Left kidney (tissue), 1 donor: ENCODE measurements at regions not wholly inside any gene's neighbourhood (a gene's known extent, or its start where the extent isn't known, plus 50 kb on each side); places are given as distances from the start of the nearest gene placed in this dataset.
"Not testable (repeated sequence)": the region's sequence is repeated elsewhere in the genome, so short reads cannot be mapped to it uniquely, and the experiment has no call there.

Source experiments
- DNase-seq: peaks from one replicate; pipeline ENCODE4 v3.0.0-alpha.2; 2013

DNA sequence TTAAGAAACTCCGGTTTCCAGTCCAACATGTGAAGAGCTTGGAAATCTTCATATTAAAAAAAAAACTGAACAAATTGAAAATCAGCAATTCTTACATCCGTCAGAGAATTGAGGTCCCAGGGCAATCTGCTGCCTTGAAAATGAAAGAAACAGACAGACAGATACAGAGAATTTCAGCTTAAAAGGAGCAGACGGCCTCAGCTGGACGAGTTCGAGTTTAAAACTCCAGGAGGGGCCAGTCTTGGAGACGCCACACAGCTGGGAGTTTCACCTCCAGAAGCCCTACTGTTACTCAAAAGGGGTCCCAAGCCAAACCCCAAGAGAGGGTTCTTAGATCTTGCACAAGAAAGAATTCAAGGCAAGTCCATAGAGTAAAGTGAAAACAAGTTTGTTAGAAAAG lies 226.5 kb upstream of the ARL4C start:
- DNase-seq, result no peak

DNA sequence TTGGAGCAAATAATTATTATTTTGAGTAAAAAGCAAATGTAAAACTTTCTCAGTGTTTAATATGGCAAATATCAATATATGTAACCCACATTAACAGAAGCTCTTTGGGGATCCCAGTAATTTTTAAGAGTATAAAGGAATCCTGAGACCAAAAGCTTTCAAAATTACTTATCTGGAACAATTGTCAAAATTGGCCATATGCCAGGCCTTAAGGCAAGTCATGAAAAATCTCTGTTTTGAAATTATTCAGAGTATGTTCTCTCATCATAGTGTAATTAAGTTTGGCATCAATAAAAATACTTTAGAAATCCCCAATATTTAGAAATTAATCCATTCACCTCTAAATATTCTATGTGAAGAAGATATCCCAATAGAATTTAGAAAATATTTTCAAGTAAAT lies 225.3 kb upstream of the ARL4C start:
- no peak for DNase-seq

DNA sequence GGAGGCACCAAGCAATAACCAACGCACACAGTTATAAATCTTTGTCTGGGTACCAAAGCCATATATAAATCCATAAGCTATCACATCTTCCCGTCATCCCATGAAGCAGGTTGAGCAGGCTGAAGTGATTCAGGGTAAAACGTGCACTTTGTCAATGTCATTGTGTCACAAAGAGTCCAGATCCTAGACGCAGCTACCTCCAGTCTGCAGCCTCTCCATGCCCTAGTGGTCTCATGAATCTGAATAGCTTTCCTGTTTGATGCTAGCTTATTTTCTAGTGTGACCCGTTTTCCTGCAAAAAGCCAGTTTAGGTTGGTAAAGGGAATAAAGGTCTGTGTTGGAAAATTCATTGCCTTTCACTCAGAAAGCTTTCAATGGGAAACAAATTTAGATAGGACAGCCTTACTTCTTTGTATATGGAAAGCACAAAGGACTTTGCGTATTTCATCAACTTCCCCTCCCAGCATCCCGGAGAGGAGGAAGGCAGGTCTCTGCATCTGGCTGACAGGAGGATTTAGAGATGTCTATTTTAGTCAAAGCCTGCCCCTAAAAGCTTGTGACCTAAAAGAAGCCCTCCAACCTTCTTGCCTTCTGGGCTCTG lies 222.3 kb upstream of the ARL4C start:
- DNase-seq, result no peak

DNA sequence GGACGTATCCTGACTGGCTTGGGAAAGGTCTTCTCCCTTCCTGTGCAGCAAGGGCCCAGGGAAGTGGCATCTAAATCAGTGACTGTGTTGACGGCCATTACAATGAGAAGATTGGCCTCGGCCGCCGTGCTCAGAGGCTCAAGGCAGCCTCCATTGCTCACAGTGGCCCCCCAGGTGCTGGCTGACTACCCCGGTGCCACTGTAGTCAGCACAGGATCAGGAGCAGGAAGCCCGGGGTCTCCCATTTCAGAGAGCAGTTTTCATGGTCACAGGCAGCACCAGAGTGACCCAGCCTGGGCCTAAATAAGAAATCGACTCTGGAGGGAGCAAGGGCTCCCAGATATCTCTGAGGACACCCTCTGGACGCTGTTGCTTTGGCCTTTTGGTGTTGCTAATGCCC lies 219.4 kb upstream of the ARL4C start:
- no peak for DNase-seq

DNA sequence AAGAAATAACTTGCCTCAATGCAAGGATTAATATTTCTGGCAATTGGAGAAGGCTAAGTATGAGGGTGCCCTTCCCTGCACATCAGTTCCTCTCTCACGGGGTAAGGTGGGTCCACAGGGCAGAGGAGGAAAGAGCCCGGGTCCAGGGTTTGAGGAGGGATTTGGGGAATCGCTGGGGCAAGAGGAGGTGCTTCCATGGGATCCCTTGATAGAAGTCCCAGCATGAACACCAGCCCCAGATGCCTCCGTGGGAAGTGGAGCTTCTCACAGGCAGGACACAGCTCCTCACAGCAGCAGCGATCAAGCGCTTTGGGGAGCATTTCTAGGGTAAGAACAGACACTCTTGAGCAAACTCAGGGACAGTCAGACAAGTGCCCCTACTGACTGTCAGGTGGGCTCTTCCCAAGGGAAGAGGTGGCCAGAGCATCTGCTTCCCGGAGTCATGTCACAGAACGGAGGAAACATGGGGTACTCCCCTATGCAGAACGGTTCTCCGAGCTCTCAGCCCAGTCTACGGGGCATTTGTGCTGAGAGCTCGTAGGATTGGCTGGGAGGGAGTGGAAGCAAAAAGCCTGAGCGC lies 218.9 kb upstream of the ARL4C start:
- DNase-seq, result no peak

DNA sequence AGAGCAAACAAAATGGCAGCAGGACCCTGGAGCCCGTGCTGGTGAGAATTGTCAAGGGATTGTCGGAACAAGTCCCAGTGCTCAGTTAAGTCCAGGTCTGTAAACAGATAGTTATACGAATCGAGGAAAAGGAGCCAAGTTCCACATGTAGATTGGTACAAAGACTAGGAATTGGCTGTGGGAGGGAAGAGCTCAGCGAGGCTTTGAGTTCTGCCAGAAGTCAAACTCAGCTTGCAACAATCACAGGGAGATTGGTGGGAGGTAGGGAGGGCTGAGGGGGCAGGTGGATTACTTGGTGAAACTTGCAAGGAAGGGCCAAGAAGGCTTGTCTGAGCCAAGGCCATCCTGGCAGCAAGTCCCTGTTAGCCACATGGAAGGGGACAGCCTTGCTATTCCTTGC lies 217.8 kb upstream of the ARL4C start:
- DNase-seq, result no peak

DNA sequence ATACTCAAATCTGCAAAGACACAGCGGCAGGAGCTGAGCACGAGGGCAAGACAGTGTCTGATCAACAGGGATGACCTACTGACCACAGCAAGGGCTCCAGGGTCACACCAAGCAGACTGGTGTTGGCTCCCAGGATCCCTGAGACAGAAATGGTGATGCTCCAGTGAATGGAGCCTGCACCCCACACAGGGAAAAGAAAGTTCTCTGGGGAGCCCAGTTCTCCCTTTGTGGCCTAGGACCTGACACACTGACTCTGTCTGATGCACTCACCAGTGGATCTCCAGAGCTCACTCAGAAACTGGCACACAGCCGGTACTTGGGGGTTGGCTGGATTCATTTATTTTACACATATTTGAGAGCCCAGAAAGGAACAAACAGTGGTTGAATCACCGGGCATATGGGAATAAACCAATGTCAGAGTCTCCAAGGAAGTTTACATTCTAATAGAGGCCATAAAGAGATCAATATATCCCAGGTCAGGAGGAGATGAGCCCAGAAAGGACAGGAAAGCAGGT lies 215.6 kb upstream of the ARL4C start:
- DNase-seq, result no peak

DNA sequence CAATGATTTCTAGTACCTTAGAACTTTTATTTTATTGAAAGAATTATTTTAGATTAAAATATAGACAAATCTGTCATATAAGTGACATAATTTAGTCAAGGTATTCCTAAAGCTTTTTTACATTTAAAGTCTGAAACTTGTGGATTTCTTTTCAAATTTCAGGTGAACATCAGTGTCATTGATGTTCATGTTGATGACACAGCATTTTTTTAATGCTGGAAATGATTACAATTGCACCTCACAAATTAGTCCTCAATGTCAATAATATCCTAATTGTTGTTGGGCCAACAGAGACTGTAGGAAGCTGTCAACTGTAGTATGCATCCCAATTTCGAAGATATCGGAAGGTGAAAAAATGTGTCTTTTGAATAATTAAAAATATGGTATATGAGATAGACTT lies 214.4 kb upstream of the ARL4C start:
- DNase-seq, result no peak

DNA sequence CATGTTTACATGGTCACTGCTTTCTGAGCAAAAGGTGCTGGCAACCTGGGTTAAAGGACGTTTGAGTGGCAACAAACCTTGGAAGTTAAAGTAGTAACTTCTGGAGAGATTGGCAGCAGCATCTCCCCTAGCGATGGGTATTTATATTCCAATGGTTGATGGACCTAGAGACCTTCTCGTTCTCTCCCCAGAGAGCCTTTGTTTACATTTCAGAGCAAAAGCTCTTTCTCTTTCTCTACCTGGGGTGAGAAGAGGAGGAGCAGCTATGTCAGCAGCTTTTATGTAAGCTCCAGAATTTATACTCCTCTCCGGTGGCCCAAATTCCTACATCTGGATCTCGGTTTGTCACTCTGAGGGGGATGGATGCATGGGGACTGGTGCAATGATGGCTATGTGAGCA lies 213.7 kb upstream of the ARL4C start:
- DNase-seq, result no peak

DNA sequence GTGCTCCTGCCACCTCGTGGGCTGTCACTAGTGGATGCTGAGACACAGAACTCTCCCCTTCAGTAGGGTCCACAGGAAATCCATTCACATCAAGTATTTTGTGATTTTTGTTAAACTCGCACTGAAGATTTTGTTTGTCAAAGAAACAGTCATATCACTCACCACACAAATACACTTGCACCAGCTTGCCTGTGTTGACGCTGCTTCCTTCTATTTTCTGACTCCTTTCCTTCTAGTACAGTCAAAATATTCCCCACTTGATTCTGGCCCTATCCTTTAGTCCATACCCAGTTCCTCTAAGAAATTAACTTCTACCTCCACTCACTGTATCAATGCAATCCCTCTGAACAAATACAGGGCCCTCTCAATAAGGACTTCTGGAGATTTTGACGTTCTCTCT lies 213.2 kb upstream of the ARL4C start:
- no peak for DNase-seq

DNA sequence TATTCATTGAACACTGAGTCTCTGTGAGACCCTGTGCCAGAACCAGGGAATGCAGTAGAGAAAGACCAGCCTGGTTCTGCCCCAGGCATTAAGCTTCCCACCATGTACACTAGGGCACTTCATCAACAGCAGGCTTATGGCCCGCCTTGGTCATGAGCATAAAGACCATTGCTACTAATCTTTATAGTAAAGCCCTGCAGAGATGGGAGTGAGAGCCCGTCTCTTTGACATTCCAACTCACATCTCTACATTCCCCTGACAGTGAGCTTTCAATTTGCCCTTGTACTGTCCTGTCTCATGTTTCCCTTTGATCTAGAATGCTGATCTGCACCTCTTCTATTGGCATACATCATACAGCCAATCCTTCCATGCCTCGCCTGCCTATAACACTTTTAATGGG lies 211.8 kb upstream of the ARL4C start:
- DNase-seq, result no peak

DNA sequence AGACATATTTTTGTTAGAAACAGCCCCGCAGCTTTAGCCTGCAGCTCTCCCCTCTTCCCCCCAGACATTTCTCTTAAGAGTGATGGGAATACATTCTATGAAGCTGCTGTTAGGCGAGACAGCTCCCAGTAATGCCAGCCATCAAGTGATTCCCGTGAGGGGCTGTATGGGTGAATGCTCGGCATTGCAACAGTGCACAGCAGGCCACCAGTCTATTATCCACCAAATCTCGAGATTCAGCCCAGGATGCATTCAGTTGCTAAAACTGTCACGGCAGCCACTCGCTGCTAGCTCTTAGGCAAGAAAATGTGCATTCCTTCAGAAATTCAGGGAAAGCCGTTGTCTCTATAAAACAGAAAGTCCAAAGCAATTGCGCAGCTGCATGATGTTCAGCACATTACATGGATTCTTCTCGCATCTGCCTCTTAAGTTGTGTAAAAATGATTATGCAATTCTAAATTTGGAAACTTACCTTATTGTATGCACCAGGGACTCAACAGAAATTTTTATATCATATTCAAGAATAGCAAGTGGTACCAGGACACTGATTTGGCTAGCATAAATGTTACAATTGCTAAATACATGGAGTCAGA lies 211.3 kb upstream of the ARL4C start:
- DNase-seq, result no peak

DNA sequence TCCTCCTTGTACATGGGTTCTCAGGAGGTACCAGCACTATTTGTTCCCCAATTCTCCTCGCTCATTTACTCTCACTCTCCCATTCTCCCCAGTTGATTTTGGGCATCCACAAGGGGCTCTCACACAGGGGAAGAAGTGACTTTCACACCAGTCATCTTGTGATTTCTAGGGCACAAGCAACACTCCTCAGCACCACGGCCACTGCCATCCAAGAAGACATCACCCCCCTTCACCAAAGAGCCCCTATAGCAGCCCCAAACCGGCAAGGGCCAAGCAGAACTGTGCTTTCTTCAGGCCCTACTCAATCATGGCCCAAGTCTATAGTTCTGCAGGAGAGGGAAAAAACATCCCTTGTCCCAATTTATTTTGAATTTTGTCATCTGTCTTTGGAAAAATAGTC lies 209.2 kb upstream of the ARL4C start:
- no peak for DNase-seq

DNA sequence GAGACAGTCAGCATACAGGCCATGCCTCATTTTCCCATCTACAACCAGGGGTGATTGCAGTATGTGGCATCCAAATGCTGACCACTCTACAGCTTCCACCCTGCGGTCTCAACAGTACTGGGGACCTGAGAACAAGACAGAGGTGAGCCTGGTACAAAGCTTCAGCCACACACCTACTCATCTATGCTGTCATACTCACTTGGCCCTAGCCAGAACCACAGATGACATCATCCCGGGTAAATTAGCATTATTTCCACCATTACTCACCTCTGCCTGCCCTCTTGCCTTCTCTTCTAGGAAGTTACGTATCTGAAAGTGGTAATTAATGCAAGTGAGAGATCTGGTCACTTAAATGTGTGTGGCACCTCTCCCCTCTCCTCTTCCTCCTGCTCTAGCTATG lies 208.2 kb upstream of the ARL4C start:
- DNase-seq, result no peak

DNA sequence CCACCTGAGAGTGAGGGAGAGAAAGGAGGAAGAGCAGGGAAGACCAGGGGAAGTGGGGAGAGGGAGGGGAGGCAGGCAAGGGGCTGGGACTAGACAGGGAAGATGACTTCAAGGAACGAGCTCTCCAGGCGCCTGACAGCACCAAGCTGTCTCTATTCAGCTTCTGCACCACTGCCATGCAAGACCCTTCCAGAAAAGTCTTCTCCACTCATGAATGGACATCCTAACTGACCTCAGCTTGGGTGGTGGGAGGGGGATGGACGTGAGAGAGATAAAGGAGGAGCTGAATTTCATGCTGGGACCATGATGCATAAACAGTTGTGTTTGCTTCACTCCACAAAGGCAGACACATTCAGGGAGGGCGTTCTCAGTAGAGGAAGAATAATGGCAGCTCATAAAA lies 206.4 kb upstream of the ARL4C start:
- no peak for DNase-seq

DNA sequence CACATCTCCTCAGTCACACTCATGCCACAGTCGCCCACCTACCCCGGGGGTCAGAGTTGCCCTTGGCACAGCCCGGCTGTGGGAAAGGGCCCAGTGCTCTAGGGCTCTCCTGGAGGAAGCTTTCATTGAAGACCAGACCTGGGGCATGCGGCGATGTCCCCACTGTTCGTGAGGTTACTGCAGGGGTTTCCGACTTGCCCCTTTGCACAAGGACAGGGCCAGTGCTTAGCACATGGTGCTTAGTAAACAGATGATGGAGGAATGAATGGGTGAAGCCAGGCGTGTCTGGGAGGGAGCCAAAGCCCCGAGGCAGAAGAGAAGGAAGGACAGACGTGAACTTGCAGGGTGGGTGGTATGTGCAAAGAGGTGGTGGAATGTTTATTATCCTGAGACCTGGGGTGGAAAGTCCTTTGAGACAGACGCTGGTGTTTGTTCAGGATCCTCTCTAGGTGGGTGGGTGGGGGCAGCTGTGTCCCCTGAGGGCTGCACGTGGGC lies 205.9 kb upstream of the ARL4C start:
- DNase-seq, result no peak

DNA sequence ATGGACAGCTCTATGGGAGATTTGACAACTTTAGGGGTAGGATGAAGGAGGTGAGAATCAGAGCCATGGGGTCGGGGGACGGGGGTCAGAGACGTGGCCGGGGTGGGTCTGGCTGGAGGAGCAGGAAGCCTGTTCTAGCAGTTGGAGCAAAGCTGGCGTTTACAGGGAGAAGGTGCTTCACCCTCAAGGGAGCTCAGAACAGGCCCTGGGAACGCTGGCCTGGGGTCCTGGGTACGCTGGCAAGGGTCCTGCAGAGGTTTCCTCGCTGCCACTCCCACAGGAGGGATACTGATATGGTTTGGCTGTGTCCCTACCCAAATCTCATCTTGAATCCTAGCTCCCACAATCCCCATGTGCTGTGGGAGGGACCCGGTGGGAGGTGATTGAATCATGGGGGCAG lies 205.0 kb upstream of the ARL4C start:
- no peak for DNase-seq

DNA sequence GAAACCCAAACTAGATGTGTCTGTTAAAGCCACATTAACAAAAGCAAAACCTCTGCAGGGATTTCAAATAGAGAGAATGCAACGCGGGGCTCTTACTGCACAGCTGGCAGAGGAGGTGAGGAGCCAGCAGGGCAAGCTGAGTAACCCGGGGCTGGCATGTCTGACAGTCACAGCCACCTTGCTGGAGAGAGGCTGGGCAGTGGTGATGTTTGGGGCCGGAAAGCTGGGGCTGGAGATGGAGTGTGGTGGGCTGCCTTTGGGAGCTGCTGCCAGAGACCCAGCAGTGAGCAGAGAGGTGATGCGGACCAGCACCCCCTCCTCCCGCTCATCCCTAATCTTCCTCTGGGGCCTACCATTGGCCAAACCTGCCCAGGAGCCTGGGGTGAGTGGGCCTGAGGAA lies 204.5 kb upstream of the ARL4C start:
- no peak for DNase-seq

DNA sequence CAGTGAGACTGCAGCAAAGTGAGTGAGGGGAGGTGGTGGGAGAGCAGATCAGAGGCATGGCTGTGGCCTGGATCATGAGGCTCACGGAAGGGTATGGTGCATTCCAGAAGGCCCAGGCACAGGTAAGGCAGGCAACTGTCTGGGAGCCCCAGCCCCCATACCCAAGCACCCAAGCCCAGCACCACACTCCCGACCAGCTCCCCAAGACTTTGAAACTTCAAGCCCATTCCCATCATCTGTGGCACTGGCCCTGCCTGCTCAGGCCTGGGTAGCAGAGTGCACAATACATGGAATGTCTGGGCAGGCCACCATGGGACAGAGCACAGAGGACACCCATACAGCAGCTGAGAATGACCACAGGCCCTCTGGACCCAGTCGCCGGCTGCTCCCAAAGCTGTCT lies 202.6 kb upstream of the ARL4C start:
- no peak for DNase-seq

DNA sequence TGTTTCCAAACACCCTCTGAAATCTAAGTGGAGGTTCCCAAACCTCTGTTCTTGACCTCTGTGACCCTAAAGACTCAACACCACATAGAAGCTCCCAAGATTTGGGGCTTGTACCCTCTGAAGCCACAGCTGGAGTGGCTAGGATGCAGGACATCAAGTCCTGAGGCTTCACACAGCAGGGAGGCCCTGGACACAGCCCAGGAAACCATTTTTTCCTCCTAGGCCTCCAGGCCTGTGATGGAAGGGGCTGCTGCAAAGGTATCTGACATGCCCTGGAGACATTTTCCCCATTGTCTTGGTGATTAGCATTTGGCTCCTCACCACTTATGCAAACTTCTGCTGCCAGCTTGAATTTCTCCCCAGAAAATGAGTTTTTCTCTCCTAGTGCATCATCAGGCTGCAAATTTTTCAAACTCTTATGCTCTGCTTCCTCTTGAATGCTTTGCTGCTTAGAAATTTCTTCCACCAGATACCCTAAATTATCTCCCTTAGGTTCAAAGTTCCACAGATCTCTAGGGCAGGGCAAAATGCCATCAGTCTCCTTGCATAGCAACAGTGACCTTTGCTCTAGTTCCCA lies 200.5 kb upstream of the ARL4C start:
- DNase-seq, result not testable (repeated sequence)

DNA sequence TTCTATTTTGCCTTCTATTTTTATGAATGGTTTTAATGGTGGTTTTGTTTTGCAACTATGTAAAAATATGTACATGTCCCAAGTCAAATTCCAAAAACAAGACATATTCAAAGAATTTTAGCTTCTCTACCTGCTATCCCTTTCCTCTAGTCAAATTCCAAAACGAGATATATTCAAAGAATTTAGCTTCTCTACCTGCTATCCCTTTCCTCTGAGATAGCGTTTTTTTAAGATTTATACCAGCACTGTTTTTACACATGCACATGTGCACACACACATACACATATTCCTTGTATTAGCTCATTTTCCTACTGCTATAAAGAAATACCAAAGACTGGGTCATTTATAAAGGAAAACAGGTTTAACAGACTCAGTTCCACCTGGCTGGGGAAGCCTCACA lies 199.1 kb upstream of the ARL4C start:
- no peak for DNase-seq

DNA sequence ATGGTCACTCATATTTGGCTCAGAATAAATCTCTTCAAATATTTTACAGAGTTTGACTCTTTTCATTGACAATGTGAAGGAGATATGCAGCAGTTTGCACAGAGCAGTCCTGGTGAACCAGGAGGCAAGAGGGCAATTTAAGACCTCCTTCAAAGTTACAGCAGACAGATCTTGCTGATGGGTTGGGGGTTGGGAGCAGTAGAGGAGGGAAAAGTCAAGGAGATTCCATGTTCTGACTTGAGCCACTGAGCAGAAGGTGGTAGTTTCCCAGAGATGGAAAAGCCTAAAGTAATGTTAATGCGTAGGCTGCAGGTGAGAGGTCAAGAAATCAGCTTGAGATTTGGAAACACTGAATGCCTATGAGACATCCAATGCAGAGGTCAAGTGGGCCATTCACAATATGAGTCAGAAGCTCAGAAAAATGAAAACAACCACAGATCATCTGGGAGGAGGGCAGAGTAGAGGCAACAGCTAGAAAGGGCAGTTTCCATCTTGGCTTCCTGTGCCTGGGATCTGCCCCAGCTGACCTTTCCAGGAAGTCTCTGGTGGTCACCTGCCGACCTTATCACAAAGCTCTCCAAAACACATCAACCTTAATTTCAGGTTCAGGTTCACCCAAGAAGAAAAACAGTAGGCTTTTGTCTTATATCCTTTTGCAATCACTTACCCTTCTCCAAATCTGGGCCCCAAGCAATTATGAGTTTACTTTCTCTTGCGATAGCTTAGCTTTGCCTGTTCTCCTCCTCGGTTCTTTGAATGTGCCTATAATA lies 197.5 kb upstream of the ARL4C start:
- DNase-seq, result no peak

DNA sequence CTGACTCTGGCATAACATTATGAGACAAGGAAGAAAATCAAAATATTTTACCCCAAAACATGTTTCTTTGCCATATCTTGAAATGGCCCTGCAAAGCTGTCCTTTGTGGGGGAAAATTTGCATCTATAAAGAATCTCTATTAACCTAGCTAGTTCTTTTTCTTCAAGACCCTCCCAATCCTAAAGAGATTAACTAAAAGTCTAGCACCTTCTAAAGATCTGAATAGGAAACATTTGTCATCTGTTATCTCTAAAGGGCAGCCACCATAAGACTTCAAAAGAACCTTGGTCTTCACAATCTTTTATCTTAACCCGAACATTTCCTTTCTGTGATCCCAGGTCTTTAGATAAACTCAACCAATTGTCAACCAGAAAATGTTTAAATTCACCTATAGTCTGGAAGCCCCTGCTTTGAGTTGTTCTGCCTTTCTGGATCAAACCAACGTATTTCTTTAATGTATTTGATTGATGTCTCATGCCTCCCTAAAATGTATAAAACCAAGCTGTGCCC lies 196.9 kb upstream of the ARL4C start:
- not testable (repeated sequence) for DNase-seq
